ENCODE measurements at regions not wholly inside any gene's neighbourhood (a gene's known extent, or its start where the extent isn't known, plus 50 kb on each side); places are given as distances from the start of the nearest gene placed in this dataset.
"Not testable (repeated sequence)": the region's sequence is repeated elsewhere in the genome, so short reads cannot be mapped to it uniquely, and the experiment has no call there.

DNA sequence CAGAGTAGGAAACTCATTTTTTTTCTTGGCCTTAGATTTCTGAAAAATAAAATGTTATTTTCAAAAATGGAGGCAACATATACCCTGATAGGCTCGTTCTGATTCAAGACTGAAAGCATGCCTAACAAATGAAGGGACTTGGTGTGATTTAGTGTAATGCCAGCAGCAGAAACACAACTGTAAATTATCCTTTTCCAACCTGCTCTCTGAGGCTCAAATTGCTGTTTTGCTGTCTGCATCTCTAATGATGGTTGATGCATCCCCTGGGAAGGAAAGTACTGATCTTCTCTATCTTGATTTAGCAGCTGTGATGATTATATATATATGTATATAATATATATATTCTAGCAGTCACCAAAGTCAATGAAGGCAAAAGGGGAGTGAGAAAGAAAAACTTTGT is 537.2 kb upstream of the API5 start:
- FAIRE-seq = no peak
- ATAC-seq = no peak
- H3K27me3 ChIP-seq = no peaks in the 10 kb centered on the region
- TF ChIP-seq, protein P1, sequence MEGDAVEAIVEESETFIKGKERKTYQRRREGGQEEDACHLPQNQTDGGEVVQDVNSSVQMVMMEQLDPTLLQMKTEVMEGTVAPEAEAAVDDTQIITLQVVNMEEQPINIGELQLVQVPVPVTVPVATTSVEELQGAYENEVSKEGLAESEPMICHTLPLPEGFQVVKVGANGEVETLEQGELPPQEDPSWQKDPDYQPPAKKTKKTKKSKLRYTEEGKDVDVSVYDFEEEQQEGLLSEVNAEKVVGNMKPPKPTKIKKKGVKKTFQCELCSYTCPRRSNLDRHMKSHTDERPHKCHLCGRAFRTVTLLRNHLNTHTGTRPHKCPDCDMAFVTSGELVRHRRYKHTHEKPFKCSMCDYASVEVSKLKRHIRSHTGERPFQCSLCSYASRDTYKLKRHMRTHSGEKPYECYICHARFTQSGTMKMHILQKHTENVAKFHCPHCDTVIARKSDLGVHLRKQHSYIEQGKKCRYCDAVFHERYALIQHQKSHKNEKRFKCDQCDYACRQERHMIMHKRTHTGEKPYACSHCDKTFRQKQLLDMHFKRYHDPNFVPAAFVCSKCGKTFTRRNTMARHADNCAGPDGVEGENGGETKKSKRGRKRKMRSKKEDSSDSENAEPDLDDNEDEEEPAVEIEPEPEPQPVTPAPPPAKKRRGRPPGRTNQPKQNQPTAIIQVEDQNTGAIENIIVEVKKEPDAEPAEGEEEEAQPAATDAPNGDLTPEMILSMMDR (IDR thresholded peaks at IDR 0.05) = no peak
- H3K9me3 ChIP-seq = no peaks in the 10 kb centered on the region
- no peaks in the 10 kb centered on the region for H3K36me3 ChIP-seq
- no peaks in the 10 kb centered on the region for H3K4me1 ChIP-seq
- 28 to 32% methylated on average over 1 of the region's 1 CpG for WGBS, 2 donors
- H3K4me3 ChIP-seq = no peak overlapping the region
- DNase-seq = no peak
- intact Hi-C loops (cut with DNase I) = no loop called here
- no peak overlapping the region for H3K27ac ChIP-seq

DNA sequence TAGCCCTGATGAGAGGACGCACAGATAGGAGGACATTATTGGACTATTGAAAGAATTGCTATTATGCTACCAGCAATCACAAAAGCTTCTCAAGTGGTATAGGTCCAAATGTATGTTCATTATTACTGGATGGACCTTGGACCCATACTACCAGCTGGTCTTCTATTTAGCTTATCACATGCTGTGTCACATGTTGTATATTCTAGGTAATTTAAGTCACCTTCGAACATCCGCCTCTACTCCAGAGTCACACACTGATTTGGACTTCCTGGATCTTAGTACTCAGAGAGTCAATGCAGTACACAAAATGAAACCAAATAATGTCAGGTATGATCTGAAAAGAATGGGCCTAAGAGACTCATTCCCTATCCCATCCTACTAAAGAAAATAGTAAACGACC is 534.0 kb upstream of the API5 start:
- no peaks in the 10 kb centered on the region for H3K9me3 ChIP-seq
- ATAC-seq (no peak), FAIRE-seq (no peak), DNase-seq (no peak)
- H3K4me3 ChIP-seq = no peak overlapping the region
- no peak overlapping the region for H3K27ac ChIP-seq
- intact Hi-C loops (cut with DNase I) = no loop called here
- TF ChIP-seq, protein P1 (IDR thresholded peaks at IDR 0.05) = no peak
- H3K27me3 ChIP-seq = no peaks in the 10 kb centered on the region
- H3K4me1 ChIP-seq = no peaks in the 10 kb centered on the region
- H3K36me3 ChIP-seq = no peaks in the 10 kb centered on the region
- WGBS, 2 donors = 65 to 75% methylated on average over 4 of the region's 4 CpGs

DNA sequence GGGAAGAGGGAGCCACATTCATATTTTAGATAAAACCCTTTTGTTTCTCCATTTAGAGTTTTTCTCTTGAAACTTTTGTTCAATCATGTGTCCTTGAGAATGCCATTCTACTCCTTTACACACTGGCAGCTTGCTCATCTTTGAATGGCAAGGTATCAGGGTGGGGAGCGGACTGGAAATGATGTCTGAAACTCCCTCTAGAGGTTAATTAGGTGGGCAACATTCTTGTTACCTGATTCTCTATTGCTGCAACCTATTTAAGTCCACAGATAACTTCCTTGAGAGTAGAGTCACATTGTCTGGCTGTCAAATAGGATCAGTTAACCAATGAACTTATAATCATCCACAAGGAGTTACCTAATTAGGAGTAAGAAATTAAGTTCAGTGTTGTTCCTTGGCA is 533.6 kb upstream of the API5 start:
- no peak overlapping the region for H3K4me3 ChIP-seq
- H3K9me3 ChIP-seq = no peaks in the 10 kb centered on the region
- H3K27me3 ChIP-seq = no peaks in the 10 kb centered on the region
- H3K36me3 ChIP-seq = no peaks in the 10 kb centered on the region
- intact Hi-C loops (cut with DNase I) = no loop called here
- DNase-seq (no peak), FAIRE-seq (no peak), ATAC-seq (no peak)
- WGBS, 2 donors = 76 to 82% methylated on average over 1 of the region's 1 CpG
- TF ChIP-seq, protein P1 (IDR thresholded peaks at IDR 0.05) = no peak
- no peaks in the 10 kb centered on the region for H3K4me1 ChIP-seq
- no peak overlapping the region for H3K27ac ChIP-seq

DNA sequence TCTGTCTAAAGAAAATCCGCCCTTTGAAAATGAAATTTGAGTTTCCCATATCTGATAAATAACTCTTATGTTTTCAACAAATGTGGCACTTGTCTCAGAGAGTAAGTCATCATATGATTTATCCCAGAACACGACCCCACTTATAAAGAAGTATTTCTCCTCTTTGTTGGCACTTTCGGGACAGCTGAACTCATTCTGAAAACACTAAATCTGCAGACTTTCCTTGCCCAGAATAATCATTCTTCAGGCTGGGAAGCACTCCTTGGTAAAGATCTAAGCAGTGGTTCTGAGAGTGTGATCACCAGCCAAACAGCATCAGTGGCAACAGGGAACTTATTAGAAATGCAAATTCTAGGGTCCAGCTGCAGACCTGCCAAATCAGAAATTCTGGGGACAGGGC is 532.2 kb upstream of the API5 start:
- H3K9me3 ChIP-seq = no peaks in the 10 kb centered on the region
- intact Hi-C loops (cut with DNase I) = no loop called here

DNA sequence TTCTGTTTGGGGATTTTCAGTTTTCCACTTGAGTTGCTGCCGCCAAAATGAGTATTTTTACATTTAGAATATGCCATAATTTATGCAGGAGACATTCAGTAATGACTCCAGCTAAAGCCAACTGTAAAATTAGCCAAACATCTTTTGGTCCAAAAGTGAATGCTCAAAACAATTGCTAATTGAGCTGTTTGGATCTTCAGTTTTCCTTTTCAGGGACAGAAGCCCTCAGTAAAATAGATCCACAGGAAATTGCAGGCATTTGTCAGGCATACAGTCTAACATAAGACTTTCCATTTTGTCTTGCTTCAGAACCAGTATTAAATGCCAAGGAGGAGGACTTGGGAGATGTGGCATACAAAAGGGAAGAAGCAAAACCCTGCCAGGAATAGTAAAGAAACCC is 524.8 kb upstream of the API5 start:
- FAIRE-seq (no peak), ATAC-seq (no peak), DNase-seq (no peak)
- H3K36me3 ChIP-seq = no peaks in the 10 kb centered on the region
- 24 to 33% methylated on average over 1 of the region's 1 CpG for WGBS, 2 donors
- H3K27ac ChIP-seq = no peak overlapping the region
- no peaks in the 10 kb centered on the region for H3K9me3 ChIP-seq
- H3K4me1 ChIP-seq = no peaks in the 10 kb centered on the region
- H3K4me3 ChIP-seq = no peak overlapping the region
- intact Hi-C loops (cut with DNase I) = no loop called here
- no peaks in the 10 kb centered on the region for H3K27me3 ChIP-seq
- TF ChIP-seq, protein P1 (IDR thresholded peaks at IDR 0.05) = no peak

More for the DNA sequence above, 532.2 kb upstream of the API5 start:
- no peak for ATAC-seq
- no peak overlapping the region for H3K27ac ChIP-seq
- TF ChIP-seq, protein P1 (IDR thresholded peaks at IDR 0.05) = no peak
- FAIRE-seq = no peak
- no peak for DNase-seq
- WGBS, 2 donors = 47 to 55% methylated on average over 3 of the region's 3 CpGs
- no peaks in the 10 kb centered on the region for H3K27me3 ChIP-seq
- no peak overlapping the region for H3K4me3 ChIP-seq
- H3K36me3 ChIP-seq = no peaks in the 10 kb centered on the region
- H3K4me1 ChIP-seq = no peaks in the 10 kb centered on the region

DNA sequence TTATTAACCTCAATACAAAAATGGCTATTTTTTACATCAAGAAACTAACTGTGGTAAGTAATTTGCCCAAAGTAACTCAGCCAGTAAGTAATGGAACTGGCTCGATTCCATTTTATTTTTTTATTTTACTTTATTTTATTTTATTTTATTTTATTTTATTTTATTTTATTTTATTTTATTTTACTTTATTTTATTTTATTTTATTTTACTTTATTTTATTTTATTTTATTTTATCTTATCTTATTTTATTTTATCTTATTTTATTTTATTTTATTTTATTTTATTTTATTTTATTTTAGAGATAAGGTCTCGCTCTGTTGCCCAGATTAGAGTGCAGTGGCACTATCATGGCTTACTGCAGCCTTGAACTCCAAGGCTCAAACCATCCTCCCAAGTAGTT is 516.3 kb upstream of the API5 start:
- 64 to 98% methylated on average over 2 of the region's 2 CpGs for WGBS, 2 donors
- H3K27ac ChIP-seq; H3K36me3 ChIP-seq; FAIRE-seq; intact Hi-C loops (cut with DNase I); H3K4me3 ChIP-seq; H3K27me3 ChIP-seq; ATAC-seq; DNase-seq; H3K4me1 ChIP-seq; H3K9me3 ChIP-seq: not testable (repeated sequence)
